ENCODE measurements at regions not wholly inside any gene's neighbourhood (a gene's known extent, or its start where the extent isn't known, plus 50 kb on each side); places are given as distances from the start of the nearest gene placed in this dataset.
A peak's percentile ranks its signal among the peaks of the same experiment; 100 is the strongest.

DNA sequence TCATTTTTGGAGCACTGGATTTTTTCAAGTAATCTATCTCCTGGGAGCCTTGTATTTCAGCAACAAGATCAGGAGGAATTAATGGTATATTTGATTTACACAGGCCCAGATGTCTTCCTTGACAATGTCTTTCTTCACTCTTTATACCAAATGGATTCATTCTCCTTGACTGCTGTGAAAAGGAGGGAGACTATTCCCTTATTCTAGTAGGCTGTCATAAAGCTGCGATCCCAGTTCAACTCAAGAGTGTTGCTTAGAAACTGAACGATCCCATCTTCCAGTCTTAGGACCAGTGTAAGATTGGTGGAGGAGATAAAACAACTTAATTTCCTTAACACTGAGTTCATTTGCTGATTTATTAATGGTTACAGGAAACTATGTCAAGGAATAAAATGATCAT is 119.4 kb upstream of the ROBO1 start:
- TF ChIP-seq POLR2A (IDR thresholded peaks at IDR 0.05) = no peak
- TF ChIP-seq, protein P1, sequence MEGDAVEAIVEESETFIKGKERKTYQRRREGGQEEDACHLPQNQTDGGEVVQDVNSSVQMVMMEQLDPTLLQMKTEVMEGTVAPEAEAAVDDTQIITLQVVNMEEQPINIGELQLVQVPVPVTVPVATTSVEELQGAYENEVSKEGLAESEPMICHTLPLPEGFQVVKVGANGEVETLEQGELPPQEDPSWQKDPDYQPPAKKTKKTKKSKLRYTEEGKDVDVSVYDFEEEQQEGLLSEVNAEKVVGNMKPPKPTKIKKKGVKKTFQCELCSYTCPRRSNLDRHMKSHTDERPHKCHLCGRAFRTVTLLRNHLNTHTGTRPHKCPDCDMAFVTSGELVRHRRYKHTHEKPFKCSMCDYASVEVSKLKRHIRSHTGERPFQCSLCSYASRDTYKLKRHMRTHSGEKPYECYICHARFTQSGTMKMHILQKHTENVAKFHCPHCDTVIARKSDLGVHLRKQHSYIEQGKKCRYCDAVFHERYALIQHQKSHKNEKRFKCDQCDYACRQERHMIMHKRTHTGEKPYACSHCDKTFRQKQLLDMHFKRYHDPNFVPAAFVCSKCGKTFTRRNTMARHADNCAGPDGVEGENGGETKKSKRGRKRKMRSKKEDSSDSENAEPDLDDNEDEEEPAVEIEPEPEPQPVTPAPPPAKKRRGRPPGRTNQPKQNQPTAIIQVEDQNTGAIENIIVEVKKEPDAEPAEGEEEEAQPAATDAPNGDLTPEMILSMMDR (IDR thresholded peaks at IDR 0.05) = no peak
- Histone ChIP-seq H3K4me3 (no peak overlapping the region), H3K36me3 (replicated peaks in 1 of 2) (no peaks in the 10 kb centered on the region), H3K9me3 (replicated peaks in 1 of 3) (no peaks in the 10 kb centered on the region), H3K27ac (no peak overlapping the region), H3K27me3 (no peaks in the 10 kb centered on the region), H3K4me1 (replicated peaks in 1 of 2) (no peaks in the 10 kb centered on the region)
- WGBS, 4 donors = 68 to 81% (median 78%) methylated on average over 2 of the region's 2 CpGs
- DNase-seq = no peak
- intact Hi-C loops (cut with DNase I) = no loop called here

- TF ChIP-seq, protein P1 (IDR thresholded peaks at IDR 0.05) = no peak
- no peak for TF ChIP-seq POLR2A (IDR thresholded peaks at IDR 0.05)
- intact Hi-C loops (cut with DNase I) = no loop called here
- no peaks in the 10 kb centered on the region for H3K4me1 ChIP-seq (replicated peaks in 1 of 2)
- H3K9me3 ChIP-seq (replicated peaks in 1 of 3) = no peaks in the 10 kb centered on the region
- 58 to 67% (median 63%) methylated on average over 4 of the region's 4 CpGs for WGBS, 4 donors
- H3K27ac ChIP-seq = no peak overlapping the region
- DNase-seq = peak in 1 of 7 donors; percentile 65
- no peaks in the 10 kb centered on the region for H3K36me3 ChIP-seq (replicated peaks in 1 of 2)
- H3K4me3 ChIP-seq = no peak overlapping the region
- no peaks in the 10 kb centered on the region for H3K27me3 ChIP-seq
Measured at GRCh38 chr3:79886204-79886603, 118.4 kb upstream of the ROBO1 start.

DNA sequence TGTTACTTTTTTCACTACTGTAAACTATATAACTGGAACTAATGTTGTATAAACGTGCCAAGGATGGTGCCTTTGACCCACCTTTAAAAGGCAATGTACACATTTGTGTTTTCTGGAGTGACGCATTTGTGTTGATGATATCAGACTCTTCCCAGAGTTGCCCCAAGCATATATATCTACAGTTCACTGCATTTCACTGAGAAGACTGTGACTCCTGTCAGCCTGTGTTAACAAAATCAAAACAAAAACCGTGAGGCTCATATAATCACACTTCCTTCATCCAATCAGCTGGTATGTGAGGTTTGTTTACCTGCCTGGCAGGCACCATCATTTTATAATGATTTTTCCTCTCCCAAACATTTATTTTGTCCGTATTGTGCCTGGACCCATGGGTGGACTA is 117.6 kb upstream of the ROBO1 start:
- H3K9me3 ChIP-seq (replicated peaks in 1 of 3) = no peaks in the 10 kb centered on the region
- H3K4me3 ChIP-seq = no peak overlapping the region
- no peak for DNase-seq
- no peak overlapping the region for H3K27ac ChIP-seq
- no peaks in the 10 kb centered on the region for H3K27me3 ChIP-seq
- TF ChIP-seq, protein P1 (IDR thresholded peaks at IDR 0.05) = no peak
- TF ChIP-seq POLR2A (IDR thresholded peaks at IDR 0.05) = no peak
- intact Hi-C loops (cut with DNase I) = no loop called here
- no peaks in the 10 kb centered on the region for H3K36me3 ChIP-seq (replicated peaks in 1 of 2)
- H3K4me1 ChIP-seq (replicated peaks in 1 of 2) = no peaks in the 10 kb centered on the region
- WGBS, 4 donors = 54 to 63% (median 59%) methylated on average over 4 of the region's 4 CpGs

DNA sequence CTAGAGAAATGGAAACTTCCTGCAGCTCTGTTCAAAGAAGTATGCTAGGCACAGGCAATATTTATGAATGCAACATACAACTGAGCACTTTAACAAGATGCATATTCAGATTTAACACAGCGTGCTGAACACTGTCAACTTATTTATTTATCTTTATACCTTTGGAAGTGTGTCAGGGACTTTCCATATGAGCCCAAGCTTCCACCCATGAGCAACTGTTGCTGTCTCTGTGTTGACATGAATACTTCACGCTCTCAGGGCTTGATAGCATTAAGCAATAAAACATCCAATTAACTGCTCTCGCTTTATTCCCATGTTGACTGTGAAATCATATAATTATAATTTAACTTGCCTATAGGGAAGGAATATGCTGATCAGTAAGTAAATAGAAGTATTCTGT is 116.6 kb upstream of the ROBO1 start:
- TF ChIP-seq, protein P1 (IDR thresholded peaks at IDR 0.05) = no peak
- no peak for TF ChIP-seq POLR2A (IDR thresholded peaks at IDR 0.05)
- no peak for DNase-seq
- Histone ChIP-seq H3K4me1 (replicated peaks in 1 of 2) (no peaks in the 10 kb centered on the region), H3K4me3 (no peak overlapping the region), H3K36me3 (replicated peaks in 1 of 2) (no peaks in the 10 kb centered on the region), H3K27ac (no peak overlapping the region), H3K9me3 (replicated peaks in 1 of 3) (no peaks in the 10 kb centered on the region), H3K27me3 (no peaks in the 10 kb centered on the region)
- intact Hi-C loops (cut with DNase I) = no loop called here
- WGBS, 4 donors = 74 to 89% (median 82%) methylated on average over 3 of the region's 3 CpGs
